Neural progenitor cell (in vitro differentiated cells): ENCODE measurements at regions not wholly inside any gene's neighbourhood (a gene's known extent, or its start where the extent isn't known, plus 50 kb on each side); places are given as distances from the start of the nearest gene placed in this dataset.

Experiments used
- DNase-seq: peaks from one replicate; pipeline ENCODE4 v3.0.0-alpha.2; 2016; ENCODE audit warnings: low spot score
- H2AFZ ChIP-seq: fragments of 200-600 bp; sonication (generic); replicated peaks from 2 replicates; pipeline ENCODE4 v1.6.1; 2016; ENCODE audit warnings: antibody characterized with exemption
- H3F3A ChIP-seq: fragments of 200-600 bp; sonication (generic); 2 replicates; pipeline ENCODE4 v1.6.1; 2016; ENCODE audit warnings: antibody characterized with exemption, low read depth
- H3K27ac ChIP-seq: fragments of 200-600 bp; sonication (generic); 2 replicates; pipeline ENCODE4 v1.5.1; 2016; ENCODE audit warnings: mild to moderate bottlenecking
- H3K27me3 ChIP-seq: fragments of 200-600 bp; sonication (generic); 2 replicates; pipeline ENCODE4 v1.6.1; 2016; ENCODE audit warnings: mild to moderate bottlenecking, moderate library complexity
- H3K36me3 ChIP-seq: fragments of 200-600 bp; sonication (generic); 2 replicates; pipeline ENCODE4 v1.5.1; 2016
- H3K4me1 ChIP-seq: fragments of 200-600 bp; sonication (generic); 2 replicates; pipeline ENCODE4 v1.6.1; 2016; ENCODE audit warnings: mixed run types
- H3K4me2 ChIP-seq: fragments of 200-600 bp; sonication (generic); 2 replicates; pipeline ENCODE4 v1.6.1; 2016
- H3K4me3 ChIP-seq: fragments of 200-600 bp; sonication (generic); 2 replicates; pipeline ENCODE4 v1.5.1; 2016
- H3K79me2 ChIP-seq: fragments of 200-600 bp; sonication (generic); 2 replicates; pipeline ENCODE4 v1.6.1; 2016; ENCODE audit warnings: low read depth
- H3K9ac ChIP-seq: fragments of 200-600 bp; sonication (generic); 2 replicates; pipeline ENCODE4 v1.6.1; 2016
- H3K9me3 ChIP-seq: fragments of 200-600 bp; sonication (generic); 2 replicates; pipeline ENCODE4 v1.5.1; 2016; ENCODE audit warnings: low read depth
- H4K20me1 ChIP-seq: fragments of 200-600 bp; sonication (generic); 2 replicates; pipeline ENCODE4 v1.6.1; 2016; ENCODE audit warnings: low read depth
- H3K27ac Mint-ChIP-seq: 3 replicates; pipeline ENCODE4 v1.8.0; 2021; ENCODE audit warnings: mixed read lengths
- H3K27me3 Mint-ChIP-seq: 2 replicates; pipeline ENCODE4 v1.8.0; 2022; ENCODE audit warnings: low read depth, mild to moderate bottlenecking, inconsistent platforms, moderate library complexity, mixed read lengths; ENCODE audit not compliant: insufficient read depth
- H3K36me3 Mint-ChIP-seq: 3 replicates; pipeline ENCODE4 v1.8.0; 2021; ENCODE audit warnings: mixed read lengths
- H3K4me1 Mint-ChIP-seq: 3 replicates; pipeline ENCODE4 v1.8.0; 2021; ENCODE audit warnings: mixed read lengths
- H3K4me3 Mint-ChIP-seq: 3 replicates; pipeline ENCODE4 v1.8.0; 2021; ENCODE audit warnings: mild to moderate bottlenecking, moderate library complexity, mixed read lengths
- H3K9me3 Mint-ChIP-seq: 3 replicates; pipeline ENCODE4 v1.8.0; 2020; ENCODE audit warnings: mixed read lengths
- EZH2 ChIP-seq: fragments of 200-600 bp; sonication (generic); IDR thresholded peaks from 2 replicates; pipeline ENCODE4 v1.6.1; 2017; ENCODE audit warnings: antibody characterized with exemption, mild to moderate bottlenecking, moderate library complexity
- EZH2phosphoT487 ChIP-seq: fragments of 200-600 bp; sonication (generic); IDR thresholded peaks from 2 replicates; pipeline ENCODE4 v1.6.1; 2017; ENCODE audit warnings: antibody characterized with exemption
- TF ChIP-seq, protein P1 (sequence below): fragments of 200-600 bp; sonication (generic); IDR thresholded peaks from 2 replicates; pipeline ENCODE4 v1.5.1; 2017; ENCODE audit warnings: antibody characterized with exemption, mild to moderate bottlenecking

- Histone ChIP-seq H2AFZ (peak overlapping the region; percentile 63), H3F3A (no peaks in the 10 kb centered on the region), H3K9ac (no peak overlapping the region), H4K20me1 (no peaks in the 10 kb centered on the region), H3K4me3 (no peak overlapping the region), H3K9me3 (no peaks in the 10 kb centered on the region), H3K4me1 (peaks cover 8% of the 10 kb centered on the region), H3K27ac (no peak overlapping the region), H3K4me2 (no peak overlapping the region), H3K27me3 (no peaks in the 10 kb centered on the region), H3K36me3 (no peaks in the 10 kb centered on the region), H3K79me2 (no peaks in the 10 kb centered on the region)
- no peaks in the 10 kb centered on the region for H3K9me3 Mint-ChIP-seq
- H3K4me1 Mint-ChIP-seq: peaks cover 5% of the 10 kb centered on the region
- TF ChIP-seq, protein P1, sequence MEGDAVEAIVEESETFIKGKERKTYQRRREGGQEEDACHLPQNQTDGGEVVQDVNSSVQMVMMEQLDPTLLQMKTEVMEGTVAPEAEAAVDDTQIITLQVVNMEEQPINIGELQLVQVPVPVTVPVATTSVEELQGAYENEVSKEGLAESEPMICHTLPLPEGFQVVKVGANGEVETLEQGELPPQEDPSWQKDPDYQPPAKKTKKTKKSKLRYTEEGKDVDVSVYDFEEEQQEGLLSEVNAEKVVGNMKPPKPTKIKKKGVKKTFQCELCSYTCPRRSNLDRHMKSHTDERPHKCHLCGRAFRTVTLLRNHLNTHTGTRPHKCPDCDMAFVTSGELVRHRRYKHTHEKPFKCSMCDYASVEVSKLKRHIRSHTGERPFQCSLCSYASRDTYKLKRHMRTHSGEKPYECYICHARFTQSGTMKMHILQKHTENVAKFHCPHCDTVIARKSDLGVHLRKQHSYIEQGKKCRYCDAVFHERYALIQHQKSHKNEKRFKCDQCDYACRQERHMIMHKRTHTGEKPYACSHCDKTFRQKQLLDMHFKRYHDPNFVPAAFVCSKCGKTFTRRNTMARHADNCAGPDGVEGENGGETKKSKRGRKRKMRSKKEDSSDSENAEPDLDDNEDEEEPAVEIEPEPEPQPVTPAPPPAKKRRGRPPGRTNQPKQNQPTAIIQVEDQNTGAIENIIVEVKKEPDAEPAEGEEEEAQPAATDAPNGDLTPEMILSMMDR: no peak
- TF ChIP-seq EZH2: no peak
- TF ChIP-seq EZH2phosphoT487: no peak
- H3K36me3 Mint-ChIP-seq: no peaks in the 10 kb centered on the region
- peaks cover 8% of the 10 kb centered on the region for H3K27me3 Mint-ChIP-seq
- DNase-seq: no peak
- no peak overlapping the region for H3K27ac Mint-ChIP-seq
- no peak overlapping the region for H3K4me3 Mint-ChIP-seq
These were observed 278.6 kb downstream of the CDH19 start for GRCh38 chr18:66325251-66325650.

- Mint-ChIP-seq H3K4me1 (peaks cover 5% of the 10 kb centered on the region), H3K27me3 (peaks cover 8% of the 10 kb centered on the region)
- H3K9ac ChIP-seq: no peak overlapping the region
These were observed 279.3 kb downstream of the CDH19 start for GRCh38 chr18:66324616-66325015.

DNA sequence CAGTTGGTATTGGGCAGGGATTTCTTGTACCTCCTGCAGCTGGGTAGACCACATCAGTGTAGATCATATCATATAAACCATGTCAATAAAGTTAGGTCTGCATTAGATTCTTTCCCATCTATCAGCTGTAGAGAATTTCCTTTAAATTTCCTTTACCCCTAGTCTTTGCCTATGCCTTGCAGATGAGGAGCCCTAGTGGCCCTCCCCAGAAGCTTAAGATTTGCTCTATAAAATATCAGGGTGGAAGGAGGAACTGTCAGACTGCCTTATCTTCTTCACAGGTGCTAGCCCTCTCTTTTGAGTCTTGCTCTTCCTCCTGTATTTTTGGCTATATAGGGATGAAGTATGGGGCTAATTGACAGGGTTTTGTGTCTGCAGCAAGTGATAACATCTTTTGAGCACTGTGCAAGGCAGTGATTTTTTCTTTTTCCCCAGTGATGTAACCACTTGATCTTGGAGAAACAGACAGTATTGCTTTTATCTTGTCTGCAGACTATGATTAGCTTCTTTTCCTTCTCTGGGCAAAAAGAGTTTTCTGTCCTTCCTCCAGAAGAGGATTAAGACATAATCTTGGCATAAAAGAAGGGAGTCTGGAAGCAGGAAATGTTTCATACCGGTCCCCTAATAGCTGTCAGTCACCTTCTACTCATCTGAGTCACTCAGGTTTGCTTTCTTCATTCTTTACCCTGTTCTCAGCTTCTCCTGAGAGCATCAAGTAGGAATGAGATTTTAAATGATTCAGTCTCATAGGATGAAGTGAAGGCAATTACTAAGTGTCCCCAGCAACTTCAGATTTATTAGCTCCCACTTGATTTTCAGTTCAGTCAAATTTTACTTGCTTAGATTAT is 286.4 kb downstream of the CDH19 start:
- peak overlapping the region; percentile 51 for H3K27ac Mint-ChIP-seq
- H3K9me3 ChIP-seq: no peaks in the 10 kb centered on the region
- DNase-seq: no peak

More at GRCh38 chr18:66324616-66325015, 279.3 kb downstream of the CDH19 start:
- no peak overlapping the region for H3K27ac Mint-ChIP-seq
- no peak overlapping the region for H3K4me3 Mint-ChIP-seq
- H3K4me2 ChIP-seq: no peak overlapping the region
- no peak overlapping the region for H3K4me3 ChIP-seq
- TF ChIP-seq EZH2phosphoT487: no peak
- TF ChIP-seq, protein P1: no peak
- TF ChIP-seq EZH2: no peak
- H3K36me3 ChIP-seq: no peaks in the 10 kb centered on the region
- H2AFZ ChIP-seq: no peak overlapping the region
- H3K27me3 ChIP-seq: no peaks in the 10 kb centered on the region
- H3F3A ChIP-seq: no peaks in the 10 kb centered on the region
- no peaks in the 10 kb centered on the region for H3K9me3 ChIP-seq
- no peaks in the 10 kb centered on the region for H4K20me1 ChIP-seq
- no peaks in the 10 kb centered on the region for H3K79me2 ChIP-seq
- DNase-seq: no peak
- no peak overlapping the region for H3K27ac ChIP-seq
- no peaks in the 10 kb centered on the region for H3K9me3 Mint-ChIP-seq
- no peaks in the 10 kb centered on the region for H3K36me3 Mint-ChIP-seq
- H3K4me1 ChIP-seq: peaks cover 2% of the 10 kb centered on the region

GRCh38 chr18:66316701-66317100 is 287.2 kb downstream of the CDH19 start:
- no peak overlapping the region for H3K4me2 ChIP-seq

More for the DNA sequence above, 286.4 kb downstream of the CDH19 start:
- Mint-ChIP-seq H3K4me1 (peaks cover 15% of the 10 kb centered on the region), H3K36me3 (no peaks in the 10 kb centered on the region), H3K4me3 (no peak overlapping the region), H3K9me3 (no peaks in the 10 kb centered on the region), H3K27me3 (no peaks in the 10 kb centered on the region)
- Histone ChIP-seq H3K27ac (no peak overlapping the region), H3K4me3 (no peak overlapping the region), H3K4me2 (no peak overlapping the region), H3K79me2 (no peaks in the 10 kb centered on the region), H4K20me1 (no peaks in the 10 kb centered on the region), H3K36me3 (no peaks in the 10 kb centered on the region), H3K9ac (no peak overlapping the region), H2AFZ (peak overlapping the region; percentile 78), H3F3A (no peaks in the 10 kb centered on the region), H3K27me3 (no peaks in the 10 kb centered on the region), H3K4me1 (peaks cover 11% of the 10 kb centered on the region)
- TF ChIP-seq EZH2phosphoT487: no peak

More at GRCh38 chr18:66316701-66317100, 287.2 kb downstream of the CDH19 start:
- Histone ChIP-seq H3K9me3 (no peaks in the 10 kb centered on the region), H3K4me3 (no peak overlapping the region), H3K79me2 (no peaks in the 10 kb centered on the region), H3K27me3 (no peaks in the 10 kb centered on the region), H3K9ac (no peak overlapping the region), H3K36me3 (no peaks in the 10 kb centered on the region), H3F3A (no peaks in the 10 kb centered on the region), H3K27ac (no peak overlapping the region), H3K4me1 (peaks cover 11% of the 10 kb centered on the region), H4K20me1 (no peaks in the 10 kb centered on the region), H2AFZ (no peak overlapping the region)
- Mint-ChIP-seq H3K4me1 (peaks cover 15% of the 10 kb centered on the region), H3K4me3 (no peak overlapping the region), H3K27ac (no peak overlapping the region), H3K36me3 (no peaks in the 10 kb centered on the region), H3K9me3 (no peaks in the 10 kb centered on the region), H3K27me3 (no peaks in the 10 kb centered on the region)
- TF ChIP-seq, protein P1: no peak
- DNase-seq: peak; percentile 1
